ELF-1 (cell line): ENCODE measurements at regions not wholly inside any gene's neighbourhood (a gene's known extent, or its start where the extent isn't known, plus 50 kb on each side); places are given as distances from the start of the nearest gene placed in this dataset.

Experiments used
- DNase-seq: peaks from one replicate; pipeline ENCODE4 v3.0.0-alpha.2; 2016; ENCODE audit warnings: low read depth, low spot score

GRCh38 chr17:22435231-22435974 is 743.1 kb downstream of the KCNJ18 start:
- DNase-seq, result no peak

GRCh38 chr17:22441776-22442175 is 749.5 kb downstream of the KCNJ18 start:
- no peak for DNase-seq

- no peak for DNase-seq
Observed at GRCh38 chr17:22443061-22443460, 750.7 kb downstream of the KCNJ18 start.

GRCh38 chr17:22453181-22453580 is 760.9 kb downstream of the KCNJ18 start:
- DNase-seq, result no peak

- no peak for DNase-seq
Observed at GRCh38 chr17:22454070-22454999, 762.0 kb downstream of the KCNJ18 start.

- DNase-seq, result no peak
Observed at GRCh38 chr17:22459331-22459952, 767.1 kb downstream of the KCNJ18 start.

GRCh38 chr17:22459953-22460350 is 767.6 kb downstream of the KCNJ18 start:
- no peak for DNase-seq

- no peak for DNase-seq
Observed at GRCh38 chr17:22460461-22461063, 768.2 kb downstream of the KCNJ18 start.

GRCh38 chr17:22461460-22462145 is 769.3 kb downstream of the KCNJ18 start:
- DNase-seq, result no peak

- no peak for DNase-seq
Observed at GRCh38 chr17:22462461-22462860, 770.1 kb downstream of the KCNJ18 start.

GRCh38 chr17:22463110-22463850 is 771.0 kb downstream of the KCNJ18 start:
- DNase-seq, result no peak

- no peak for DNase-seq
Observed at GRCh38 chr17:22464041-22464440, 771.7 kb downstream of the KCNJ18 start.

- DNase-seq, result no peak
Observed at GRCh38 chr17:22467720-22468119, 775.4 kb downstream of the KCNJ18 start.

- DNase-seq, result no peak
Observed at GRCh38 chr17:22469101-22469880, 777.0 kb downstream of the KCNJ18 start.

- DNase-seq, result no peak
Observed at GRCh38 chr17:22469941-22470340, 777.6 kb downstream of the KCNJ18 start.

- no peak for DNase-seq
Observed at GRCh38 chr17:22470411-22471175, 778.3 kb downstream of the KCNJ18 start.

- no peak for DNase-seq
Observed at GRCh38 chr17:22484826-22485225, 792.5 kb downstream of the KCNJ18 start.

GRCh38 chr17:22490399-22490798 is 798.1 kb downstream of the KCNJ18 start:
- no peak for DNase-seq

- DNase-seq, result no peak
Observed at GRCh38 chr17:22492331-22492730, 800.0 kb downstream of the KCNJ18 start.
